22Rv1 (cell line): ENCODE measurements at regions not wholly inside any gene's neighbourhood (a gene's known extent, or its start where the extent isn't known, plus 50 kb on each side); places are given as distances from the start of the nearest gene placed in this dataset.

Experiments
- H3K27ac ChIP-seq: fragments of 450-650 bp; 2 replicates; pipeline ENCODE4 v1.5.1; 2017
- ZFX ChIP-seq: fragments of 450-650 bp; IDR thresholded peaks from 2 replicates; pipeline ENCODE4 v1.6.1; 2017; ENCODE audit warnings: antibody characterized with exemption, borderline replicate concordance
- TF ChIP-seq, protein P1 (sequence below): fragments of 450-650 bp; IDR thresholded peaks from 2 replicates; pipeline ENCODE4 v1.5.1; 2017; ENCODE audit warnings: mild to moderate bottlenecking

DNA sequence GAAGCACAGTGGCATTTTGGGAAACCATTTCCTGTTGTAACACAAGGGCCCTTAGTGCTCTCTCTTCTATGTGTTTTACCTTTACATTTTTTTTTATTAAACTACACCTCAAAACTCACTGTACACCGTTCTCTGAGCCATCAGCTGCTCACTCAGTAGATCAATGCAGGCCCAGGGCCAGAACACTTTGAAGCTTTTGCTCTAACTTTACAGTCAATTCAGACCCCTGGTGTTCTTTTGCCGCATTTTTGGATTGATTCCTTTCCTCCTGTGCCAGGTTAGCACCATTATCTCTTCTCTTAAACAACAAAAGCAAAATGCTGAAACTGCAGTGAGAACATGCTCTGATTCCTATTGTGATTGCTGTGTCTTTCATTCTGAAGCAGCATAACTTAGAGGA, 269.8 kb upstream of the RGMB start:
- TF ChIP-seq, protein P1, sequence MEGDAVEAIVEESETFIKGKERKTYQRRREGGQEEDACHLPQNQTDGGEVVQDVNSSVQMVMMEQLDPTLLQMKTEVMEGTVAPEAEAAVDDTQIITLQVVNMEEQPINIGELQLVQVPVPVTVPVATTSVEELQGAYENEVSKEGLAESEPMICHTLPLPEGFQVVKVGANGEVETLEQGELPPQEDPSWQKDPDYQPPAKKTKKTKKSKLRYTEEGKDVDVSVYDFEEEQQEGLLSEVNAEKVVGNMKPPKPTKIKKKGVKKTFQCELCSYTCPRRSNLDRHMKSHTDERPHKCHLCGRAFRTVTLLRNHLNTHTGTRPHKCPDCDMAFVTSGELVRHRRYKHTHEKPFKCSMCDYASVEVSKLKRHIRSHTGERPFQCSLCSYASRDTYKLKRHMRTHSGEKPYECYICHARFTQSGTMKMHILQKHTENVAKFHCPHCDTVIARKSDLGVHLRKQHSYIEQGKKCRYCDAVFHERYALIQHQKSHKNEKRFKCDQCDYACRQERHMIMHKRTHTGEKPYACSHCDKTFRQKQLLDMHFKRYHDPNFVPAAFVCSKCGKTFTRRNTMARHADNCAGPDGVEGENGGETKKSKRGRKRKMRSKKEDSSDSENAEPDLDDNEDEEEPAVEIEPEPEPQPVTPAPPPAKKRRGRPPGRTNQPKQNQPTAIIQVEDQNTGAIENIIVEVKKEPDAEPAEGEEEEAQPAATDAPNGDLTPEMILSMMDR = no peak
- no peak for TF ChIP-seq ZFX
- no peak overlapping the region for H3K27ac ChIP-seq

- TF ChIP-seq, protein P1 = no peak
- no peak for TF ChIP-seq ZFX
- no peak overlapping the region for H3K27ac ChIP-seq
Measured at GRCh38 chr5:98504505-98504904, 269.0 kb upstream of the RGMB start.

- no peak overlapping the region for H3K27ac ChIP-seq
- no peak for TF ChIP-seq ZFX
- TF ChIP-seq, protein P1 = no peak
Measured at GRCh38 chr5:98510143-98510985, 263.1 kb upstream of the RGMB start.

DNA sequence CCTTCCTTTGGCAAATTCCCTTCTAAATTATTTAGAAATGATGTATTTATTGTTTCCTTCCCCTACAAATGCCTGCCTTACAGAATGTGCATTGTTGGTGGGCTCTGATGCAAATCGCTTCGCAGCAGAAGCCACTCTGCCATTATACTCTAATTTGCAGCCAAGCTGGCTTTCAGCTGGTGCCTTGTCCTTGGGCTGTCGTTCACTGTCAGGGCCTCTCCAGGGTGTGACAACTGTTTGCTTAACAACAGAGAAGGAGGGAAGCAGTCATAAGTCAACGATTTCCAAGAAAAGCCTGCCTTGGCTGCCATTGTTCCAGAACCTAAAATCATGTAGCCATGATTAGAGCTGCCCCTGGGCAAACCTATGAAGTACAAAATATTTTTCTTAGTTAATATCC, 260.1 kb upstream of the RGMB start:
- H3K27ac ChIP-seq = no peak overlapping the region
- TF ChIP-seq, protein P1 = no peak
- TF ChIP-seq ZFX = no peak

DNA sequence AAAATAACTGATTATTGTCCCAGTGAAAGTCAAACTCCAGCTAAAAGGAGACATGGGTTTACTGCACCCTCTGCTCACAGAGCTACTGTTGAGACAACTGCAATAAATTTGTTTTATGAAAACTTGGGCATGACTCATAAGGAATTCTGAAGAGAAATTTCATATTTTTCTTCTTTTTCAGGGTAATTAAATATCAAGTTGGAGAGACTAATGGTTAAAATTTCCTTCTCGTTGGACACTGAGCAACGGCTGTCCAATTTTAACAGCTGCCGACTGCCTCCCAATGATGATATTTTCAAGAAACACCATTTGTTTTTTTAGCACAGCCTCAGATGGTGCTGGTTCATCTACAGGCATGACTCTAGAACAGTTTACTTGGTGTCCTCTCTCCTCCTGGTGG, 259.2 kb upstream of the RGMB start:
- TF ChIP-seq, protein P1 = no peak
- no peak for TF ChIP-seq ZFX
- no peak overlapping the region for H3K27ac ChIP-seq

DNA sequence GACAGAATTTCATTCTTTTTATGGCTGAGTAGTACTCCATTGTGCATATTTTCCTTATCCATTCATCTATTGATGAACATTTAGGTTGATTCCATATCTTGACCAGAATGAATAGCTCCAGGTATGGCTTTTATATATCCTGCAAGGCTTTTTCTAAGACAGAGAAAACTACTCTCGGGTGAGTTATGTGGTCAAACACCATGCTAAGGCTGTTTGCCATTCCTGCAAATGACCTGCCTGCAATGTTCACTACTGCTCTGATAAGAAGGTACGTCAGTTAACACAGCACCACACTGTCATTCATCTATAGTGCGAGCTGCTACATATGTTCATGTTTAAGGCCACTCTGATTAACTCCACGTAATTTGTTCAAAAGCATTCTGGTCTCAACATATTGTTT, 256.8 kb upstream of the RGMB start:
- no peak overlapping the region for H3K27ac ChIP-seq
- no peak for TF ChIP-seq ZFX
- TF ChIP-seq, protein P1 = no peak

GRCh38 chr5:98517560-98518366, 255.7 kb upstream of the RGMB start:
- no peak overlapping the region for H3K27ac ChIP-seq
- TF ChIP-seq, protein P1 = no peak
- no peak for TF ChIP-seq ZFX
